Nephron progenitor cell (in vitro differentiated cells): ENCODE measurements at regions not wholly inside any gene's neighbourhood (a gene's known extent, or its start where the extent isn't known, plus 50 kb on each side); places are given as distances from the start of the nearest gene placed in this dataset.

Experiments used
- DNase-seq: peaks from one replicate; pipeline ENCODE4 v3.0.0; 2021
- H3K27ac Mint-ChIP-seq: 2 replicates; pipeline ENCODE4 v1.8.0; 2021; ENCODE audit warnings: mild to moderate bottlenecking, moderate library complexity, mixed read lengths
- H3K27me3 Mint-ChIP-seq: 2 replicates; pipeline ENCODE4 v1.8.0; 2021; ENCODE audit warnings: mild to moderate bottlenecking, low read depth, mixed read lengths; ENCODE audit not compliant: poor library complexity
- H3K36me3 Mint-ChIP-seq: 2 replicates; pipeline ENCODE4 v1.8.0; 2021; ENCODE audit warnings: low read depth, mixed read lengths
- H3K4me1 Mint-ChIP-seq: 2 replicates; pipeline ENCODE4 v1.8.0; 2021; ENCODE audit warnings: mixed read lengths
- H3K4me3 Mint-ChIP-seq: 2 replicates; pipeline ENCODE4 v1.8.0; 2021; ENCODE audit warnings: mild to moderate bottlenecking, moderate library complexity, mixed read lengths
- H3K9me3 Mint-ChIP-seq: 2 replicates; pipeline ENCODE4 v1.8.0; 2021; ENCODE audit warnings: mild to moderate bottlenecking, moderate library complexity, mixed read lengths
- CTCF ChIP-seq: fragments of 200-600 bp; sonication (generic); IDR thresholded peaks from 2 replicates; pipeline ENCODE4 v1.5.0; 2021; ENCODE audit warnings: antibody characterized with exemption

GRCh38 chr10:89153971-89154370, 53.1 kb downstream of the CH25H start:
- no peak for TF ChIP-seq CTCF
- Mint-ChIP-seq H3K27me3 (peaks cover 2% of the 10 kb centered on the region), H3K36me3 (no peaks in the 10 kb centered on the region), H3K27ac (no peak overlapping the region), H3K4me3 (no peak overlapping the region), H3K9me3 (peaks cover 3% of the 10 kb centered on the region), H3K4me1 (no peaks in the 10 kb centered on the region)
- no peak for DNase-seq

- H3K9me3 Mint-ChIP-seq: peaks cover 10% of the 10 kb centered on the region
- H3K4me1 Mint-ChIP-seq: no peaks in the 10 kb centered on the region
- H3K4me3 Mint-ChIP-seq: no peak overlapping the region
- DNase-seq: no peak
- H3K36me3 Mint-ChIP-seq: no peaks in the 10 kb centered on the region
- no peak overlapping the region for H3K27ac Mint-ChIP-seq
- peaks cover 2% of the 10 kb centered on the region for H3K27me3 Mint-ChIP-seq
- TF ChIP-seq CTCF: no peak
Measured at GRCh38 chr10:89153116-89153515, 54.0 kb downstream of the CH25H start.

DNA sequence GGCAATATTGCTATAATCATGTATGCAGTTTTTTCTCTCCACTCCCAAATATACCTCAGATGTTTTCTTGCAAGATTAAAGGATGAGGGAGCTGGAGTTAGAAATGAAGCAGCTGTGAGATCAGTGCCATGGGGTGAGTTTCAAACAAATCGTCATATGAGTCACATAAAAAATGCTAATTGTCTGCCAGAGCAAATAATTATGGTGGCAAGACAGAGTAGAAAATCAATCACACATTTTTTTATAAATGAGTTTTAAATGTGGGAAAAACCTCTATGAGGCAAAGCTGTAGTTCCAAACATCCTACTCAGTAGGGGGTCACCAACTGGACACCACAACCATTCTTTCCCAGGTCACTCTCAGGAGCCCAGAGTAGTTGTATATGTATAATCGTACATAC, 55.3 kb downstream of the CH25H start:
- no peaks in the 10 kb centered on the region for H3K36me3 Mint-ChIP-seq
- no peak for DNase-seq
- H3K4me1 Mint-ChIP-seq: no peaks in the 10 kb centered on the region
- H3K9me3 Mint-ChIP-seq: peaks cover 10% of the 10 kb centered on the region
- no peak overlapping the region for H3K27ac Mint-ChIP-seq
- TF ChIP-seq CTCF: no peak
- no peak overlapping the region for H3K4me3 Mint-ChIP-seq
- H3K27me3 Mint-ChIP-seq: peaks cover 2% of the 10 kb centered on the region

GRCh38 chr10:89148061-89148460, 59.1 kb downstream of the CH25H start:
- Mint-ChIP-seq H3K9me3 (peaks cover 10% of the 10 kb centered on the region), H3K27ac (no peak overlapping the region), H3K36me3 (no peaks in the 10 kb centered on the region), H3K4me3 (no peak overlapping the region), H3K4me1 (no peaks in the 10 kb centered on the region), H3K27me3 (peaks cover 6% of the 10 kb centered on the region)
- no peak for DNase-seq
- TF ChIP-seq CTCF: no peak

DNA sequence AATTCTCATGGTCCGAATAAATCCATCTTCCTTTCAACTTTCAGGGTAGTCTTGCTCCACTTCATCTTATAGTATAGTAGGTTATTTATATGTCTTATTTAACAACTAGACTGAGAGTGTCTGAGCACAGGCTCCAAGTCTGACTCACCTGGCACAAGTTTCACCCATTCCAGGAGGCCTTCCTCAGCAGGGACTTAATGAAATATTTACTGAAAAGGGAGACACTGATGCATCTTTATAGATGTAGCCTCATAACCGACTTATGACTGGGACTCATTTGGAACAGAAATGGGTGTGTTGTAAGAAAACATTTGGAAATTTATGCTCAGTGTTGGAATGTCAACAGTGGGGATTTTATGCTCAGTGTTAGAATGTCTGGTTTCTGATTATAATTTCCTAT, 59.9 kb downstream of the CH25H start:
- H3K9me3 Mint-ChIP-seq: peaks cover 10% of the 10 kb centered on the region
- no peaks in the 10 kb centered on the region for H3K4me1 Mint-ChIP-seq
- no peak for DNase-seq
- TF ChIP-seq CTCF: no peak
- no peaks in the 10 kb centered on the region for H3K36me3 Mint-ChIP-seq
- H3K4me3 Mint-ChIP-seq: no peak overlapping the region
- H3K27ac Mint-ChIP-seq: no peak overlapping the region
- H3K27me3 Mint-ChIP-seq: peaks cover 6% of the 10 kb centered on the region

DNA sequence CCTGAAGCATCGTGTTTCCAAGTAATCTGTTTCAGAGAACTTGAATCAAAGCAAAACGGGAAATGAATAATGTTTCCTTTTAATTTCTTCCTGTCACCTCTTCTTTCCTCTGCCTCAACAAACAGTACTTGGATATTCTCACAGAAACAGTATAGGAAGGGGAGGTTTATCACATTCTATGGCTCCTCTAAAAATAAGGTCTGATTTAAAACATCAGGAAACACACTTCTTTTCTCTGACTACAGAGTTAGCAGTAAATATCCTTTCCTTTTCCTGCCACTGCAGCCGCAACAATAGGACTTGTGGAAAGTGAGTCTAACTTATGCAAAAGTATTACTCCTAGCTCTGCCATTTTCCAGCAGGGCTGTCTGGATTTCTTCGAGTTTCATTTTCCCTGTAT, 62.3 kb downstream of the CH25H start:
- peaks cover 6% of the 10 kb centered on the region for H3K27me3 Mint-ChIP-seq
- no peaks in the 10 kb centered on the region for H3K4me1 Mint-ChIP-seq
- peaks cover 10% of the 10 kb centered on the region for H3K9me3 Mint-ChIP-seq
- no peak overlapping the region for H3K4me3 Mint-ChIP-seq
- no peaks in the 10 kb centered on the region for H3K36me3 Mint-ChIP-seq
- no peak for DNase-seq
- no peak overlapping the region for H3K27ac Mint-ChIP-seq
- TF ChIP-seq CTCF: no peak
